ENCODE measurements at regions not wholly inside any gene's neighbourhood (a gene's known extent, or its start where the extent isn't known, plus 50 kb on each side); places are given as distances from the start of the nearest gene placed in this dataset.

DNA sequence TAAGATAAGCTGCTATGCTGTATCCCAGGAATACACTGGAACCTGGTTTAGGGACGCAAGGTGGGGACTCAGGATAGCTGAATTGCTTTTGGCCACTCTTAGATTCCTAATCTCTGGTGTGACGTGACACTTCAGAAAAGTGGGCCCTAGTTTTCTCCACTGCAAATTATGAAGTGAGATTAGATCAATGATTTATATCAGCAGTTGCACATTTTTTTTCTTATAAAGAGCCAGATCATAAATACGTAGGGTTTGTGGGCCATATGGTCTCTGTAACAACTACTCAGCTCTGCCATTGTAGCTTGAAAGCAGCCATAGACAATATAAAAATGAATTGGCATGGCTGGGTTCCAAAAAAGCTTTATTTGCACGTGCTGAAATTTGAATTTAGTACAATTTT is 85.4 kb upstream of the CPO start:
- Mint-ChIP-seq H3K4me3 (ENCODE audit: unreplicated experiment) (no peak overlapping the region), H3K27ac (ENCODE audit: unreplicated experiment) (no peak overlapping the region), H3K27me3 (ENCODE audit: unreplicated experiment) (no peaks in the 10 kb centered on the region), H3K4me1 (ENCODE audit: low read depth, unreplicated experiment) (no peaks in the 10 kb centered on the region), H3K9me3 (ENCODE audit: unreplicated experiment) (no peaks in the 10 kb centered on the region), H3K36me3 (ENCODE audit: unreplicated experiment) (no peaks in the 10 kb centered on the region)
- TF ChIP-seq CTCF (IDR thresholded peaks at IDR 0.05; ENCODE audit: partially characterized antibody, unreplicated experiment) = no peak
- DNase-seq = no peak

DNA sequence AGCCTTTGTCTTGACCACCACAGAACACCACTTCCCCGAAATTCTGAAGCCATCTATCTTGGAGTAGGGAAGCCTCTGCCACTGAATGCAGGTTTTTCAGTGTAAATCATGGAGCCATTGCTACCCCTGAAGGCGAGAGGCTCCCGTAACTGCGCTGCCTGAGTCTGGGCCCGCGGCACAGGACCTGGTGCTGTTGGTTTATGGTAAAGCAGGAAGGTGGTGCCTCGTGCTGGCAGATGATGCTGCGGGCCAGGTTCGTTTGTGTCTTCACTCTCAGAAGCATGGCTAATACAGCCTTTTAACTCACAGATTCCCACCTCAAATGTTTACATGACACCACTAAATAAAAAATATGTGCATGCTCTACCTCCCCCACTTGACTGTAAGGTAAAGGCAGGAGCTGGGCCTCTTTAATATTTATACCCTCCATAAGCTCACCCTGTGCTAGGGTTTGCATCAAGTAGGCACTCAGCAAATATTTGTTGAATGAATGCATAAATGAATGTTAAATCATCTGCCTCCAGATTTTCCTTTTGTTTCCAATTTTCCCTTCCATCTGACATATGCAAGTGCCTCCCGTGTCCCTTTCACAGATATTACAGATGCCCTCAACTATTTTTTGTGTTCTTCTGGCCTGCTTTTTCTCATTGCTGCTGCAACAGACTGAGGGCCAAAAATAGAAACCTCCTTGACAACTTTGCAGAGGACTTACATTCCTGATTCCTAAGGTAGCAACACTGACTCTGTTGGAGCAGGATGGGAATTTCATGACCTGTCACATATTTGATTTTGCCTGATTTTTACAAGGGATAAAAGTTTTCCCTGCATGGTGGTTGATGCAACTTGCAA is 83.5 kb upstream of the CPO start:
- no peaks in the 10 kb centered on the region for H3K4me1 Mint-ChIP-seq (ENCODE audit: low read depth, unreplicated experiment)
- no peaks in the 10 kb centered on the region for H3K27me3 Mint-ChIP-seq (ENCODE audit: unreplicated experiment)
- no peak overlapping the region for H3K4me3 Mint-ChIP-seq (ENCODE audit: unreplicated experiment)
- no peak for DNase-seq
- no peaks in the 10 kb centered on the region for H3K36me3 Mint-ChIP-seq (ENCODE audit: unreplicated experiment)
- no peak overlapping the region for H3K27ac Mint-ChIP-seq (ENCODE audit: unreplicated experiment)
- H3K9me3 Mint-ChIP-seq (ENCODE audit: unreplicated experiment) = no peaks in the 10 kb centered on the region
- TF ChIP-seq CTCF (IDR thresholded peaks at IDR 0.05; ENCODE audit: partially characterized antibody, unreplicated experiment) = no peak

GRCh38 chr2:206856513-206856912 is 82.8 kb upstream of the CPO start:
- no peak for TF ChIP-seq CTCF (IDR thresholded peaks at IDR 0.05; ENCODE audit: partially characterized antibody, unreplicated experiment)
- Mint-ChIP-seq H3K27ac (ENCODE audit: unreplicated experiment) (no peak overlapping the region), H3K4me1 (ENCODE audit: low read depth, unreplicated experiment) (no peaks in the 10 kb centered on the region), H3K4me3 (ENCODE audit: unreplicated experiment) (no peak overlapping the region), H3K9me3 (ENCODE audit: unreplicated experiment) (no peaks in the 10 kb centered on the region), H3K36me3 (ENCODE audit: unreplicated experiment) (no peaks in the 10 kb centered on the region), H3K27me3 (ENCODE audit: unreplicated experiment) (no peaks in the 10 kb centered on the region)
- DNase-seq = no peak

- no peaks in the 10 kb centered on the region for H3K36me3 Mint-ChIP-seq (ENCODE audit: unreplicated experiment)
- TF ChIP-seq CTCF (IDR thresholded peaks at IDR 0.05; ENCODE audit: partially characterized antibody, unreplicated experiment) = no peak
- no peaks in the 10 kb centered on the region for H3K9me3 Mint-ChIP-seq (ENCODE audit: unreplicated experiment)
These were observed 80.5 kb upstream of the CPO start for GRCh38 chr2:206858687-206859329.

GRCh38 chr2:206859330-206859739 is 80.0 kb upstream of the CPO start:
- no peaks in the 10 kb centered on the region for H3K9me3 Mint-ChIP-seq (ENCODE audit: unreplicated experiment)
- H3K4me3 Mint-ChIP-seq (ENCODE audit: unreplicated experiment) = no peak overlapping the region
- peaks cover 1% of the 10 kb centered on the region for H3K27me3 Mint-ChIP-seq (ENCODE audit: unreplicated experiment)
- no peak overlapping the region for H3K27ac Mint-ChIP-seq (ENCODE audit: unreplicated experiment)
- H3K4me1 Mint-ChIP-seq (ENCODE audit: low read depth, unreplicated experiment) = peaks cover 5% of the 10 kb centered on the region
- TF ChIP-seq CTCF (IDR thresholded peaks at IDR 0.05; ENCODE audit: partially characterized antibody, unreplicated experiment) = no peak
- H3K36me3 Mint-ChIP-seq (ENCODE audit: unreplicated experiment) = no peaks in the 10 kb centered on the region
- DNase-seq = no peak

More at GRCh38 chr2:206858687-206859329, 80.5 kb upstream of the CPO start:
- no peak for DNase-seq
- no peaks in the 10 kb centered on the region for H3K27me3 Mint-ChIP-seq (ENCODE audit: unreplicated experiment)
- no peak overlapping the region for H3K27ac Mint-ChIP-seq (ENCODE audit: unreplicated experiment)
- peaks cover 5% of the 10 kb centered on the region for H3K4me1 Mint-ChIP-seq (ENCODE audit: low read depth, unreplicated experiment)
- no peak overlapping the region for H3K4me3 Mint-ChIP-seq (ENCODE audit: unreplicated experiment)

Data from glutamatergic neuron (in vitro differentiated cells).